ENCODE measurements at regions not wholly inside any gene's neighbourhood (a gene's known extent, or its start where the extent isn't known, plus 50 kb on each side); places are given as distances from the start of the nearest gene placed in this dataset.

DNA sequence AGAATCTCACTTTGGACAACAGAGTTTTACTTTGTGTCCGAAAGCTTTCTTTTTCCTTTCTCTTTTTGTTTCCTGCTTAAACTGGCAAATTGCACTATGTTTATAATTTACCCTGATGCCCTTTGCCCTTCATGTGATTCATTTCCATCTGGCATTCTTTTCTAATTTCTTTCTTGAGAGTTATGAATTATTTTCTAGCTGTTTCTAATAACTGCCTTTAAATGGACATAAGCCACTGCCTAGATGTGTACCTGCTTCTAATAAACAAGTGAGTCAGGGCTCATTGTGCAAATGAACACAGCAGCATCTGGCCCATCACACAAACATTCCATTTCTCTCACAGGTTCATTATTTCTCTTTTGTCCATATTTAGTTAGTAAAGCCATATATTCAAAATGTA, 242.3 kb upstream of the GPRIN3 start:
- TF ChIP-seq POLR2A (IDR thresholded peaks at IDR 0.05; ENCODE audit: low read depth, low read length) (no peak), POLR2AphosphoS5 (IDR thresholded peaks at IDR 0.05; ENCODE audit: low read depth, low read length) (no peak)

Measured in GM12892 (cell line).